Right lobe of liver (tissue), 4 donors: ENCODE measurements at regions not wholly inside any gene's neighbourhood (a gene's known extent, or its start where the extent isn't known, plus 50 kb on each side); places are given as distances from the start of the nearest gene placed in this dataset.

Experiments
- CTCF ChIP-seq, 4 donors: fragments of 200-600 bp in 3 of 4; fragments of 450-650 bp in 1 of 4; IDR thresholded peaks; one replicate each; pipeline versions ENCODE4 v1.5.1 to v1.8.0; 2016 to 2022; ENCODE audit warnings: antibody characterized with exemption in 4 of 4, mild to moderate bottlenecking in 2 of 4
- POLR2A ChIP-seq: fragments of 450-650 bp; IDR thresholded peaks from one replicate; pipeline ENCODE4 v1.6.1; 2017; ENCODE audit warnings: antibody characterized with exemption, mild to moderate bottlenecking
- donor health status: DM: no; HTN: no; CAD: no.
- donor health status: DM: no; HTN: no; CAD: no.
- donor health status: DM: no; HTN: yes; CAD: no.

- TF ChIP-seq CTCF (IDR thresholded peaks at IDR 0.05) = no peak
- no peak for TF ChIP-seq POLR2A
Measured at GRCh38 chr13:62336507-62336906, 920.9 kb upstream of the PCDH20 start.
